K562 (cell line): ENCODE measurements at regions not wholly inside any gene's neighbourhood (a gene's known extent, or its start where the extent isn't known, plus 50 kb on each side); places are given as distances from the start of the nearest gene placed in this dataset.

Experiments used
- CREBBP ChIP-seq: IDR thresholded peaks from one replicate; pipeline ENCODE4 v1.6.1; 2012; ENCODE audit warnings: low read depth, mild to moderate bottlenecking, control low read depth, inconsistent platforms, low read length
- CTCF ChIP-seq, 3 experiments: IDR thresholded peaks in 2 of 3; conservative IDR thresholded peaks in 1 of 3; 2 replicates each; pipeline ENCODE4 v1.5.1; 2011 to 2012; ENCODE audit warnings: low read length in 3 of 3, mild to moderate bottlenecking in 3 of 3, control low read depth in 2 of 3, improper control_type of control experiment in 1 of 3, inconsistent platforms in 1 of 3, low read depth in 1 of 3, mixed read lengths in 1 of 3, moderate library complexity in 1 of 3; ENCODE audit not compliant: insufficient read depth in 2 of 3
- TF ChIP-seq, protein P1 (sequence below): sonication (generic); formaldehyde crosslinking; IDR thresholded peaks from 2 replicates; pipeline ENCODE4 v1.8.1; 2022; ENCODE audit warnings: missing genetic modification reagents

DNA sequence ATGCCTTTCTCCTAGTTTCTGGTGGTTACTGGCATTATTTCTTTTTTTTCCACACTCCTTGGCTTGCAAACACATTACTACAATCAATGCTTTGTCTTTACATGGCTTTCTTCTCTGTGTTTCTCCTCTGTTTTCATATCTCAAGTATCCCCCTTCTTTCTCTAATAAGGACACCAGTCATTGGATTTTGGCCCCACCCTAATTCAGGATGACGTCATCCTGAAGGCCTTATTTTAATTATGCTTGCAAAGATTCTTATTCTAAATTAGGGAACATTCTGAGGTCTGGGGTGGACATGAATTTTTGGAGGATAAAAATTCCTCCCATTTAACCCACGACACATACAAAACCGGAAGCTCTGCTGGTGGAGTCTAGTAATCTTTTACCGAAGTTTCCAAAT lies 1556.6 kb downstream of the DPP10 start:
- TF ChIP-seq CTCF (IDR thresholded peaks at IDR 0.05 in 2 of 3, conservative IDR thresholded peaks at IDR 0.05 in 1 of 3; ENCODE audit: insufficient read depth in 2 of 3, low read depth in 1 of 3, low read length in 3 of 3) (no peak), CREBBP (no peak)
- TF ChIP-seq, protein P1, sequence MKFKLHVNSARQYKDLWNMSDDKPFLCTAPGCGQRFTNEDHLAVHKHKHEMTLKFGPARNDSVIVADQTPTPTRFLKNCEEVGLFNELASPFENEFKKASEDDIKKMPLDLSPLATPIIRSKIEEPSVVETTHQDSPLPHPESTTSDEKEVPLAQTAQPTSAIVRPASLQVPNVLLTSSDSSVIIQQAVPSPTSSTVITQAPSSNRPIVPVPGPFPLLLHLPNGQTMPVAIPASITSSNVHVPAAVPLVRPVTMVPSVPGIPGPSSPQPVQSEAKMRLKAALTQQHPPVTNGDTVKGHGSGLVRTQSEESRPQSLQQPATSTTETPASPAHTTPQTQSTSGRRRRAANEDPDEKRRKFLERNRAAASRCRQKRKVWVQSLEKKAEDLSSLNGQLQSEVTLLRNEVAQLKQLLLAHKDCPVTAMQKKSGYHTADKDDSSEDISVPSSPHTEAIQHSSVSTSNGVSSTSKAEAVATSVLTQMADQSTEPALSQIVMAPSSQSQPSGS, result no peak
